GM12891 (cell line): ENCODE measurements at regions not wholly inside any gene's neighbourhood (a gene's known extent, or its start where the extent isn't known, plus 50 kb on each side); places are given as distances from the start of the nearest gene placed in this dataset.

Experiments used
- POLR2AphosphoS5 ChIP-seq: IDR thresholded peaks from 2 replicates; pipeline ENCODE4 v1.6.1; 2011; ENCODE audit warnings: low read depth, low read length, control low read depth
- TAF1 ChIP-seq: IDR thresholded peaks from 2 replicates; pipeline ENCODE4 v1.6.1; 2011; ENCODE audit warnings: low read depth, low read length, control low read depth

DNA sequence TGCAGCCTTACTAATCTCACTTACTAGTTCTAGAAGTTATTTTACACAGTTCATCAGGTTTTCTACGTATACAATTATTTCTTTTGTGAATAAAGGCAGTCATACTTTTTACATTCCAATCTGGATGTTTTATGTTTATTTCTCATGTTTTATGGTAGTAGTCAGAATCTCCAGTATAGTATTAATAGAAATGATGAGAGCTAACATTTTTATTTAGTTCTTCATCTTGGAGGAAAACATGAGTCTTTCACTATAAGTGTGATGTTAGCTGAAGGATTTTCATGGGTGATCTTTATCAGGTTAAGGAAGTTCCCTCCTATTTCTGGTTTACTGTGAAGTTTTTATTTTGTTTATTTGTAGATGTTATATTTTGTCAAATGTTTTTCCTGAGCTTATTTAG, 256.1 kb upstream of the GIMD1 start:
- TF ChIP-seq TAF1: no peak
- TF ChIP-seq POLR2AphosphoS5: no peak
